ENCODE measurements at regions not wholly inside any gene's neighbourhood (a gene's known extent, or its start where the extent isn't known, plus 50 kb on each side); places are given as distances from the start of the nearest gene placed in this dataset.

DNA sequence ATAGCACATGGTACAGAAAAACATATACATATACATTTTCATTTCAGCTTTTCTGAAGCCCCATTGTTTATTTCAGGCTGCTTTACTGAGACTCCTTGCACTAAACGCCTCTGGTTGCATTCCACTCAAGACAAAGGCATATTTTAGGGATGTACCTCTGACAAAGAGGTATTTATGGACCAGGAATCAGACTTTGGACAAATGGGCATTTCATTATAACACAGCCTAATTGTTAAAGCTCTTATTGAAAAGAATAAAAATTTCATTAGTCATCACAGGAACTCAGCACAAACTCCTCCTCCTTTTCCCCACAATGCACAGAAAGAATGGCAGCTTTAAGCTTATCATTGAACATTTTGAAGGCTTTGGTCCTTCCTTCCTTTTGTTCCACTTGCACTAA, 62.9 kb upstream of the UGT8 start:
- peak; percentile 92 for DNase-seq (ENCODE audit: low spot score)

- DNase-seq (ENCODE audit: low spot score) = no peak
Observed at GRCh38 chr4:114537352-114537751, 61.3 kb upstream of the UGT8 start.

DNA sequence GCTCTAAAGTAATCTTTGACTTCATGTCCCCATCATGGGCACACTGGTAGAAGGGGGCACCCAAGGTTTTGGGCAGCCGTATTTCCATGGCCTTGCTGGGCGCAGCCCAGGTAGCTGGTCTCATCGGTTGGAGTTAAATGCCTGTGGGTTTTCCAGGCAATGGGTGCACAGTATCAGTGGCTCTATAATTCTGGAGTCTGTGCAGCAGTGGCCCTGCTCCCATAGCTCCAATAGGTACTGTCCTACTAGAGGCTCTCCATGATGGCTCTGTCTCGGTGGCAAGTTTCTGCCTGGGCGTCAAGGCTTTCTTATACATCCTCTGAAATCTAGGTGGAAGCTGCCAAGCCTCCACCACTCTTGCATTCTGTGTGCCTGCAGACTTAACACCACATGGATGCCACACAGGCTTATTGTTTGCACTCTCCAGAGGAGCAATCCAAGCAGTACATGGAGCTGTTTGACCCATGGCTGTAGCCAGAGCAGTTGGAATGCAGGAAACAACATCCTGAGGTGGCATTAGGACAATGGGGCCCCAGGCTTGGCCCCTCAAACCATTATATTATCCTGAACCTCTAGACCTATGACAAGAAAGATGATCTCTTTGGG, 60.5 kb upstream of the UGT8 start:
- DNase-seq (ENCODE audit: low spot score) = no peak

DNA sequence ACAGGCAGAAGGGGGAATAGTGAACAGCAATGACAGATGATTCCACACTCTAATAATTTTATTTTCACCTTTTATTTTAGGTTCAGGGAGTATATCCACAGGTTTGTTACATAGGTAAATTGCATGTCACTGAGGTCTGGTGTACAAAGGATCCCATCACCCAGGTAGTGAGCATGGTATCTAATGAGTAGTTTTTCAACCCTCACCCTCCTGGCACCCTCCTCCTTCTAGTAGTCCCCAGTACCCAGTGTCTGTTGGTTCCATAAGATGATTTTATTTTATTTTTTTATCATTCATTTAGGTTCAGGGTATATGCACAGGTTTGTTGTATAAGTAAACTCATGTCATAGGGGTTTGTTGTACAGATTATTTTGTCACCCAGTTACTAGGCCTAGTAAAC, 58.6 kb upstream of the UGT8 start:
- no peak for DNase-seq (ENCODE audit: low spot score)

- no peak for DNase-seq (ENCODE audit: low spot score)
Observed at GRCh38 chr4:114547340-114548134, 51.1 kb upstream of the UGT8 start.
